HG02759 (cell line): ENCODE measurements at regions not wholly inside any gene's neighbourhood (a gene's known extent, or its start where the extent isn't known, plus 50 kb on each side); places are given as distances from the start of the nearest gene placed in this dataset.
"Not testable (repeated sequence)": the region's sequence is repeated elsewhere in the genome, so short reads cannot be mapped to it uniquely, and the experiment has no call there.

Experiments used
- ATAC-seq: cut with Tn5 transposase; IDR thresholded peaks from one replicate; pipeline ENCODE4 v1.9.1; 2021; ENCODE audit warnings: mild to moderate bottlenecking, moderate library complexity; ENCODE audit not compliant: unreplicated experiment

DNA sequence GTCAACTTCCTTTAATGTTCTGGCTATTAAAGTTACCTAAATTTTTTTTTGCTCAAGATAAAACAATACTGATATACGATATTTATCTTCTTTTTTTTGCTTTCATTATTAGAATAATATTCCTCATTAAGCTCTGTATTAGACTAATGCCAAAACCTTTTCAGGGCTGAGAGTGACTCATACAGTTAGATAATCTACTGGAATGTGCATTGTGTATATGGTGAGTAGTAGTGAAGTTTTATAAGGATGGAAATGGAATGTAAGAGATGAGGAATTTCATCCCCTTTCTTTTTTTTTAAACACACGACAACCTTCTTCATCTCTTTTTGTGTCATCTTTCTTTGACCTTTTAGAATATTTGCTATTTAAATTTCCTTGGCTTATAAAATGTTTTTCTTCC is 268.6 kb downstream of the ISL1 start:
- ATAC-seq: no peak

- no peak for ATAC-seq
These were observed 269.7 kb downstream of the ISL1 start for GRCh38 chr5:51652980-51653379.

DNA sequence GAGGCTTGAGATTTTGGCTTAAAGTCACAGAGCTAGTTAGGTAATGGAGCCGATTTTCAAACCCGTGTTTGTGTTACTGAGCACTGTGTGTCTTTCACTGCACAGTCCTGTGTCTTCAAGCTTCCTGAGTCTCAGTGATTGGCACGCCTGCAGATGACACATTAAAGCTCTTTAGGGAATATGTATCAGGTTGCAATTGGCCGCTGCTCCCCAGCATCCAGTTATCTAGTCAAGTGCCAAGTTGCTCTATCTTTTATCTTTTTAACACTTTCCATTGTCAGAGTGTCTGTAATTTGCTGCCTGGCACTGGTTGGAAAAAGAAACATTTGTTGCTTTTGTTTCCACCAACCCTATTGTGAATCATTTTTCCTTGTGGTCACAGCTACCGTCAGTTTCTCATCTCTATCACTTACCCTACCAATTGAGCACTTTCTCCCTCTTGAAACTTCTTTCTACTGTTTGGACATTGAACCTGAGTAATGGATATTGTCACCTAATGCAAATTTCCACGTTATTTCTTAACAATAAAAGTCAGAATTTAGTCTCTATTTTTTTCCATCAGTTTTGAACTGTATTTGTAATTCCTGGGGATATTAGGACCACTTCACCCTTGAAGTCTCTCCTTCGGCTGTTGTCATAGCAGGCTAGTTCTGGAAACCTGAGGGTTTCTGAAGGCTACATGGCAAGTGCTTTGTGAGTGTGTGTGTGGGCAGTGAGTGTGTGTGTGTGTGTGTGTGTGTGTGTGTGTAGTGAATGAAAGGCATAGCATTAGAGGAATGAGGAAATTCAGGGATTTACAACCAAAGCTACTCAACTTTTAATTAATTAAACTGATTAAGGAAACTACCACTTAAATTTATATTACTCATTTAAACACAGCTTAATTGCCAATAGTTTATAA is 274.3 kb downstream of the ISL1 start:
- no peak for ATAC-seq

- ATAC-seq: no peak
These were observed 278.5 kb downstream of the ISL1 start for GRCh38 chr5:51661646-51662265.

- no peak for ATAC-seq
These were observed 281.4 kb downstream of the ISL1 start for GRCh38 chr5:51664491-51665250.

- no peak for ATAC-seq
These were observed 282.0 kb downstream of the ISL1 start for GRCh38 chr5:51665251-51665593.

GRCh38 chr5:51669095-51669494 is 285.8 kb downstream of the ISL1 start:
- no peak for ATAC-seq

GRCh38 chr5:51678330-51678729 is 295.1 kb downstream of the ISL1 start:
- no peak for ATAC-seq

- ATAC-seq: no peak
These were observed 296.0 kb downstream of the ISL1 start for GRCh38 chr5:51679286-51679685.

- ATAC-seq: no peak
These were observed 301.6 kb downstream of the ISL1 start for GRCh38 chr5:51684794-51685355.

DNA sequence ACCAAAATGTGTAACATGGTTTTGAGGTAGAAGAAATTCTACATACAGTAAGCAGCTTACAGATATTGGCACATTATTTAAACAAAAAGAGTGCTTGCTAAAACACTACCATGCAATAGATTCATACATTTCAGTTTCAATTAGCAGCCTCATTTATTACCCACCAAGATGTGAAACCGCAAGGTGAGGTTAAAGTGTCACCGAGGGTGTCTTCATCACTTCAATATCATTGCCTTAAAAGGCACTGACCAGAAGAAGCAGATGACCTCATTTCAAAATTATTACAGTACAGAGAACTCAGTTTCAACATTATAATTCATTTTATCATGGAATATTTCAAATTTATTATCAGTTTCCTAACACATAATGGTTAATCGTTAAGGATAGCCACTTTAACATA is 302.2 kb downstream of the ISL1 start:
- no peak for ATAC-seq

DNA sequence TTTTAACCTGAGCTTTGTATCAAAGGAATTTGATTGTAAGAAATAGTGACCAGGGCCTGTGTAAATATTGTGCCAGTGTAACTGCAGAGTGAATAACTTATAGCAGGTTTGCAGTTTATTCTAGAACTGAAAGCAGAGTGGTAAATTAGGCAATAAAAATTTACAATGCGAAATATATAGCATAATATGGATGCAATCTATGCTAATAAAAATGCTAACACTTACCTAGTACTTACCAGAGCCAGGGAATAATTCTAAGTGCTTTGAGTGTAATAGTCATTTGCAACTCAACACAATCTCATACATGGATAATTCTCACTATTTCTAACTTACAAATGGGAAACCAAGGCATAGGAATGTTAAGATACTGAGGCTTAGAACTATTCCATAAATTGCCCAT is 303.4 kb downstream of the ISL1 start:
- no peak for ATAC-seq

DNA sequence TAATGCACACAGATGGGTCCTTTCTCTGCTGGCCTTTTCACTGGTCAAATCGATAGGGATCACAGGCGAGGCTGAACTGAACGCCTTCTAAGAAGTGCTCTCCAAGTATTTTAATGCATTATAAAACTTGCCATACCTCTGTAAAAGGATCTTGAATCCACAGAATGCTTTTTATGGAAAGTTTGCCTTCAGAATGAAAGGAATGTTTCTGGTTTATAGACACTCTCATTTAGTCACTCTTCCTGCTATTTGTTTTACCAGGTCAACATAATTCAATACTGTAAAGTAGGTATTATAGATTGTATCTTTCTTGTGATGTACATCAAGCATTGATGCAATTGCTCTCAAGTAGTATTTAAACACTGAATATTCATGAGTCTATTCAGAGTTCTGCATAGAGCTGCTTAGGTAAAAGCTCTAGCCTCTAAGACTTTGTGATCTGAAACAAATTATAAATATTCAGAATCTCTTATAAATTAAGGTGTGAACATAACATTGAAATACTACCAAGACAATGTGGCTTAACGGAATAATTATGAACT is 308.4 kb downstream of the ISL1 start:
- no peak for ATAC-seq

DNA sequence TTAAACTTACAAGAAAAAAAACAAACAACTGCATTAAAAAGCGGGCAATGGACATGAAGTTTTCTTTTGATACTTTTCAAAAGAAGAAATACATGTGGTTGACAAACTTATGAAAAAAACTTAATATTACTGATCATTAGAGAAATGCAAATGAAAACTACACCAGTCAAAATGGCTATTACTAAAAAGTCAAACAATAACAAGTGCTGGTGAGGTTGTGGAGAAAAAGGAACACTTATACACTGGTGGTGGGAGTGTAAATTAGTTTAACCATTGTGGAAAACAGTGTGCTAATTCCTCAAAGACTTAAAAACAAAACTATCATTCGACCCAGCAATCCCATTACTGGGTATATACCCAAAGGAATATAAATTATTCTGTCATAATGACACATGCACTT is 311.6 kb downstream of the ISL1 start:
- ATAC-seq: no peak

- no peak for ATAC-seq
These were observed 312.9 kb downstream of the ISL1 start for GRCh38 chr5:51696122-51696521.

GRCh38 chr5:51702046-51702445 is 318.8 kb downstream of the ISL1 start:
- not testable (repeated sequence) for ATAC-seq

GRCh38 chr5:51712201-51712600 is 329.0 kb downstream of the ISL1 start:
- ATAC-seq: no peak

DNA sequence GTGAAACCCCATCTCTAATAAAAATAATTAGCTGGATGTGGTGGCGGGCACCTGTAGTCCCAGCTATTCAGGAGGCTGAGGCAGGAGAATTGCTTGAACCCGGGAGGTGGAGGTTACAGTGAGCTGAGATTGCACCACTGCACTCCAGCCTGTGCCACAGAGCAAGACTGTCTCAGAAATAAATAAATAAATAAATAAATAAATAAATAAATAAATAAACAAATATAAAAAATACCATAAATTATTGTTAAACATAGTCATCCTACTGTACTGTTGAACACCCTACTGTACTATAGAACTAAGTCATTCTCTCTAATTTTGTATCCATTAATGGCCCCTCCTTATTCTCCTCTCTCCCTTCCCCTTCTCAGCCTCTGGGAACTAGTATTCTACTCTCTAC is 332.2 kb downstream of the ISL1 start:
- not testable (repeated sequence) for ATAC-seq

- ATAC-seq: no peak
These were observed 348.3 kb downstream of the ISL1 start for GRCh38 chr5:51731421-51732029.

DNA sequence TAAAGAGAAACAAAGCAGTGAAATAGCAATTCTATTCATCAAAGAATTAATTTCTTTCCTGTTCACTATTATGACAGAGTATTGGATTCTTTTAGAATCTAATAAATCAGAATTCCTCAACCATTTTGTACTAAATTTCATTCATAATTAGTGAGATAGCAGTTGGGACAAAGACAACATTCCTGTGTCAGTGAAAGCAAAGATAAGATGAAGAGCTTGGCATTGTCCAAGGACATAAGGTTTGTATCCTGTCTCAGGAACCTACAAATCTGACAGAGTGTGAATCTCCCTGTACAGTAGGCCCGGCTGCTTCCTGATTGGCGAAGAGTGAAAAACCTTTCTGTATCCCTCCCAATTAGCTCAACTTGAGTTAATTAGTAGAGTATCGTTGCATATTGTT is 349.1 kb downstream of the ISL1 start:
- no peak for ATAC-seq

GRCh38 chr5:51734677-51735076 is 351.4 kb downstream of the ISL1 start:
- no peak for ATAC-seq
